CD14-positive monocyte (primary cell): ENCODE measurements at regions not wholly inside any gene's neighbourhood (a gene's known extent, or its start where the extent isn't known, plus 50 kb on each side); places are given as distances from the start of the nearest gene placed in this dataset.

ENCODE experiments used
- DNase-seq, 3 donors: peaks; one replicate each; pipeline ENCODE4 v3.0.0-alpha.2; 2011 to 2022
- H2AFZ ChIP-seq: 2 replicates; pipeline ENCODE4 v1.6.0; 2012; ENCODE audit warnings: mild to moderate bottlenecking, low read depth, low read length, inconsistent platforms; ENCODE audit not compliant: insufficient read depth, poor library complexity, severe bottlenecking
- H3K27ac ChIP-seq, 2 donors: 1 replicate in 1 of 2; 2 replicates in 1 of 2; pipeline ENCODE4 v1.5.1; 2012 to 2013; ENCODE audit warnings: low read length in 2 of 2, control low read depth in 1 of 2, inconsistent platforms in 1 of 2, low read depth in 1 of 2, mild to moderate bottlenecking in 1 of 2
- H3K27me3 ChIP-seq, 2 donors: one replicate each; pipeline versions ENCODE4 v1.6.0 to v1.6.1; 2011 to 2013; ENCODE audit warnings: low read length in 2 of 2; ENCODE audit not compliant: control insufficient read depth in 2 of 2, insufficient read depth in 2 of 2
- H3K36me3 ChIP-seq, 2 donors: replicated peaks in 1 of 2; 1 replicate in 1 of 2; 2 replicates in 1 of 2; pipeline versions ENCODE4 v1.5.1 to v1.6.1; 2012 to 2013; ENCODE audit warnings: low read length in 2 of 2, control low read depth in 1 of 2, inconsistent platforms in 1 of 2, mild to moderate bottlenecking in 1 of 2; ENCODE audit not compliant: insufficient read depth in 2 of 2, control insufficient read depth in 1 of 2
- H3K4me1 ChIP-seq, 2 donors: 1 replicate in 1 of 2; 2 replicates in 1 of 2; pipeline versions ENCODE4 v1.5.1 to v1.6.1; 2012 to 2013; ENCODE audit warnings: low read length in 2 of 2, control low read depth in 1 of 2, inconsistent platforms in 1 of 2, mild to moderate bottlenecking in 1 of 2, moderate library complexity in 1 of 2; ENCODE audit not compliant: insufficient read depth in 2 of 2, control insufficient read depth in 1 of 2
- H3K4me2 ChIP-seq: replicated peaks from 2 replicates; pipeline ENCODE3; 2012; ENCODE audit warnings: low read length, moderate library complexity, mild to moderate bottlenecking; ENCODE audit not compliant: poor library complexity, severe bottlenecking; ENCODE audit errors: extremely low read depth
- H3K4me3 ChIP-seq, 3 experiments: fragments of 200-600 bp in 1 of 3; sonication (generic) in 1 of 3; replicated peaks in 1 of 3; 1 replicate in 2 of 3; 2 replicates in 1 of 3; pipeline ENCODE4 v1.5.1; 2011 to 2013; ENCODE audit warnings: low read length in 3 of 3, mild to moderate bottlenecking in 3 of 3, control low read depth in 2 of 3, low read depth in 2 of 3, inconsistent platforms in 1 of 3, moderate library complexity in 1 of 3
- H3K79me2 ChIP-seq: 2 replicates; pipeline ENCODE4 v1.6.0; 2012; ENCODE audit warnings: mild to moderate bottlenecking, control low read depth, inconsistent platforms, low read length, moderate library complexity; ENCODE audit not compliant: insufficient read depth
- H3K9ac ChIP-seq: 2 replicates; pipeline ENCODE4 v1.6.0; 2017; ENCODE audit warnings: low read length, mild to moderate bottlenecking; ENCODE audit not compliant: insufficient read depth, poor library complexity, severe bottlenecking
- H3K9me3 ChIP-seq, 2 donors: replicated peaks in 1 of 2; 1 replicate in 1 of 2; 2 replicates in 1 of 2; pipeline versions ENCODE4 v1.5.1 to v1.6.1; 2012 to 2013; ENCODE audit warnings: low read length in 2 of 2, control low read depth in 1 of 2; ENCODE audit not compliant: control insufficient read depth in 1 of 2, insufficient read depth in 1 of 2
- H4K20me1 ChIP-seq: 2 replicates; pipeline ENCODE4 v1.6.0; 2012; ENCODE audit warnings: mild to moderate bottlenecking, low read length, control low read depth, moderate library complexity; ENCODE audit not compliant: insufficient read depth
- H3K27ac Mint-ChIP-seq, 7 donors: one replicate each; pipeline ENCODE4 v1.8.0; 2020; ENCODE audit warnings: mild to moderate bottlenecking in 7 of 7, mixed read lengths in 7 of 7, moderate library complexity in 6 of 7, inconsistent platforms in 2 of 7
- H3K27me3 Mint-ChIP-seq, 3 donors: one replicate each; pipeline ENCODE4 v1.8.0; 2021 to 2022; ENCODE audit warnings: low read depth in 3 of 3, mild to moderate bottlenecking in 3 of 3, mixed read lengths in 3 of 3, moderate library complexity in 3 of 3, inconsistent platforms in 1 of 3
- H3K36me3 Mint-ChIP-seq, 2 donors: one replicate each; pipeline ENCODE4 v1.8.0; 2020; ENCODE audit warnings: mixed read lengths in 2 of 2, inconsistent platforms in 1 of 2, mild to moderate bottlenecking in 1 of 2
- H3K4me1 Mint-ChIP-seq: one replicate; pipeline ENCODE4 v1.8.0; 2020; ENCODE audit warnings: mild to moderate bottlenecking, mixed read lengths
- H3K4me3 Mint-ChIP-seq, 2 donors: one replicate each; pipeline ENCODE4 v1.8.0; 2020; ENCODE audit warnings: mild to moderate bottlenecking in 2 of 2, mixed read lengths in 2 of 2, moderate library complexity in 1 of 2
- H3K9me3 Mint-ChIP-seq, 7 donors: one replicate each; pipeline ENCODE4 v1.8.0; 2020 to 2022; ENCODE audit warnings: mixed read lengths in 7 of 7, mild to moderate bottlenecking in 6 of 7, moderate library complexity in 6 of 7, inconsistent platforms in 2 of 7
- CTCF ChIP-seq: fragments of 200-600 bp; IDR thresholded peaks from one replicate; pipeline ENCODE4 v1.8.0; 2022; ENCODE audit warnings: antibody characterized with exemption, mild to moderate bottlenecking
- WGBS: methylation state at CpG from one replicate; pipeline ENCODE4 v1.1.5; 2013; ENCODE audit warnings: missing lambda C conversion rate; ENCODE audit not compliant: insufficient coverage; 5-methylcytosine and 5-hydroxymethylcytosine counted together
- intact Hi-C, 2 donors: fragments of 100-400 bp; cut with micrococcal nuclease; formaldehyde crosslinking; loops; one replicate each; pipeline versions ENCODE4 v1.15.0 to v1.15.1; 2023

- Histone ChIP-seq H3K4me3 (no peak overlapping the region), H3K79me2 (no peaks in the 10 kb centered on the region), H3K9ac (no peak overlapping the region), H3K27ac (no peak overlapping the region), H4K20me1 (no peaks in the 10 kb centered on the region), H3K27me3 (no peaks in the 10 kb centered on the region), H3K4me1 (no peaks in the 10 kb centered on the region), H3K9me3 (no peaks in the 10 kb centered on the region), H3K36me3 (no peaks in the 10 kb centered on the region), H2AFZ (no peak overlapping the region), H3K4me2 (no peak overlapping the region)
- no peak for TF ChIP-seq CTCF
- WGBS: no CpG with 5 or more reads among the region's 1 CpG
- intact Hi-C loops: no loop called here
- no peak overlapping the region for H3K4me3 Mint-ChIP-seq
- peaks cover 0 to 2% (median 0%) of the 10 kb centered on the region in 3 donors for H3K27me3 Mint-ChIP-seq
- no peaks in the 10 kb centered on the region for H3K36me3 Mint-ChIP-seq
- DNase-seq: no peak
- H3K4me1 Mint-ChIP-seq: no peaks in the 10 kb centered on the region
- no peak overlapping the region for H3K27ac Mint-ChIP-seq
- H3K9me3 Mint-ChIP-seq: peaks cover 0 to 3% (median 0%) of the 10 kb centered on the region in 7 donors
Measured at GRCh38 chr4:27930976-27931375, 1070.3 kb downstream of the STIM2 start.

DNA sequence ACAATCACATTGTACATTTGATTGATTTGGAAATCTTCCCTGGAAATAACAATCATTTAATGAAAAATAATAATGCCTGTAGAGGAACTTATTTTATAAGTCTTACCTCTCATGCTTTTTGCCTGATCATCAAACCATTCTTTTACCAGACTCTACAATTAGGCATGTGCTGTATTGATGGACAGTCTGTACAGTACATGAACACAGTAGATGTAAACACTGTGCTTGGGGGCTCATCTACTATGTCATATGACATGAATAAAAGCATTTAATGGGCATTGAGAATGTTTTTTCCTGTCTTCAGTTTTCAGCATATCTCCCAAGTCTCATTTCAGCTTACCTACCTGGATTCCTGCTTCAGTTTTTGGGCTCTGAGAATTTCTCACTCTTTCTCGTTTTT is 1070.9 kb downstream of the STIM2 start:
- intact Hi-C loops: no loop called here
- Histone ChIP-seq H2AFZ (no peak overlapping the region), H3K79me2 (no peaks in the 10 kb centered on the region), H3K27me3 (no peaks in the 10 kb centered on the region), H3K4me2 (no peak overlapping the region), H3K4me3 (no peak overlapping the region), H3K36me3 (no peaks in the 10 kb centered on the region), H3K9ac (no peak overlapping the region), H3K27ac (no peak overlapping the region), H3K9me3 (no peaks in the 10 kb centered on the region), H3K4me1 (no peaks in the 10 kb centered on the region), H4K20me1 (no peaks in the 10 kb centered on the region)
- TF ChIP-seq CTCF: no peak
- no peak for DNase-seq
- peaks cover 0 to 3% (median 0%) of the 10 kb centered on the region in 7 donors for H3K9me3 Mint-ChIP-seq
- H3K4me1 Mint-ChIP-seq: no peaks in the 10 kb centered on the region
- H3K4me3 Mint-ChIP-seq: no peak overlapping the region
- no CpG with 5 or more reads among the region's 1 CpG for WGBS
- H3K27me3 Mint-ChIP-seq: peaks cover 0 to 2% (median 0%) of the 10 kb centered on the region in 3 donors
- no peak overlapping the region for H3K27ac Mint-ChIP-seq
- H3K36me3 Mint-ChIP-seq: no peaks in the 10 kb centered on the region
